G401 (cell line): ENCODE measurements at regions not wholly inside any gene's neighbourhood (a gene's known extent, or its start where the extent isn't known, plus 50 kb on each side); places are given as distances from the start of the nearest gene placed in this dataset.
"Not testable (repeated sequence)": the region's sequence is repeated elsewhere in the genome, so short reads cannot be mapped to it uniquely, and the experiment has no call there.

ENCODE experiments used
- DNase-seq: peaks from one replicate; pipeline ENCODE4 v3.0.0-alpha.2; 2015; ENCODE audit warnings: low spot score
- in situ Hi-C: cut with HindIII; loops from 2 replicates; pipeline ENCODE4 v1.10.0; 2016; ENCODE audit warnings: low sequenced_read_pairs, mixed read lengths

DNA sequence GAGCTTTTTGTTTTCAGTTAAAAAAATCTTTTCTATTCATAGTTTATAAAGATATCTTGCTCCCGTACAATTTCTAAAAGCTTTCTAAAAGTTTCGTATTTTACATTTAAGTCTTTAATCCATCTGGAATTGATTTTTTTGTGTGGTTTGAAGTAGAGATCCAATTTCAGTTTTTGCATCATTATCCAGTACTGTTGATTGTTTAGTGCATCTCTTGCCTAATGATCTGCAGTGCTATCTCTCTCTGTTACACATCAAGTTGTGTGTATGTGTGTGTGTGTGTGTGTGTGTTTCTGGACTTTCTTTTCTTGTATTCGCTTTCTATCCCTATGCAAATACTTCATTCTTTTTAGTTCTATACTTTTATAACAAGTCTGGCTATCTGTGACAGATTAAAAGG, 605.8 kb upstream of the DPPA4 start:
- DNase-seq: no peak
- in situ Hi-C loops: no loop called here

DNA sequence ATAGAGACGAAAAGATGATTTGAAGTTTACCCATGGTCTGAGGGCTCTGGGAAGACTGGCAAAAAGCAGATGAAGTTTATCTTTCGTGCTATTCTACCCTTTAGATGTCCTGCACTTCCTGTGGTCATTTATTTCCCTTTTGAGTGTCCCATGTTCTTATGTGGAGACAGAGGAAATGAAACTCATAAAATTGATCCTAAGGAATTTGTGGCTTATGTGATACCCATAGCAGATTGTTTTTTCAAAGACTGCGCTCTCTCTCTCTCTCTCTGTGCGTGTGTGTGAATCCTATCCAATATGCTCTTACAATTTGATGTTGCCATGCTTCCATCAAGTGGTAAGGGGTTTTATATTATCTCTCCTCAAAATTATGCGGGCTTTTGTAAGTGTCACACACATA, 607.5 kb upstream of the DPPA4 start:
- in situ Hi-C loops: no loop called here
- DNase-seq: no peak

DNA sequence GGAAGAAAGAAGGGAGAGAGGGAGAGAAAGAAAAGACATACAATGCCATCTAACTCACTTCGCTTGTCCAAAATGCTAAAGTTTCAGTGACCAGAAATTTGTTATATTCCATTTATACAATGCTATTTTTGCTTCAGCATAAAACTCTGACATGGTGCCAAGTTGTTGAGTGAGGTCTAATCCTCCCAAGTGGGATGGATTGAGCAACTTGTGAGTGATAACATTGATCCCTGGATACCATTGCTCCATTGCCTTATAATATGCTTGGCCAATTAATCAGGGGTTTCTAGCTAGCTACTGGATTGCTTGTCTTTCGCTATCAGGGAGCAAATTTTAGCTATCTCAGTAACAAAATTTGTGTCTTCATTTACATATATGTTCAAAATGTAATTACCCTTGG, 615.6 kb upstream of the DPPA4 start:
- no peak for DNase-seq
- in situ Hi-C loops: no loop called here

DNA sequence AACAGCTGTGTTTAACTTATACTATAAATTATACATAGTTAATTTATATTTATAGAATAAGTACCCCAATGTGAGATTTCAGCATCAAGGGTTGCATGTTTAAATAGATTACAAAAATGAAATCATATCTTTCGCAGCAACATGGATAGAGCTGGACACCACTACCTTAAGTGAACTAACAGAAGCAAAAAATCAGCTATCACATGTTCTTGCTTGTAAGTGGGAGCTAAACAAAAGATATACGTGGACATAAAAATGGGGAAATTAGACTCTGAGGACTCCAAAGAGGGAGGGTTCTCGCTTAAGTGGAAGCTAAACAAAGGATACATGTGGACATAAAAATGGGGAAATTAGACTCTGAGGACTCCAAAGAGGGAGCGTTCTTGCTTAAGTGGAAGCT, 626.5 kb upstream of the DPPA4 start:
- in situ Hi-C loops: no loop called here

DNA sequence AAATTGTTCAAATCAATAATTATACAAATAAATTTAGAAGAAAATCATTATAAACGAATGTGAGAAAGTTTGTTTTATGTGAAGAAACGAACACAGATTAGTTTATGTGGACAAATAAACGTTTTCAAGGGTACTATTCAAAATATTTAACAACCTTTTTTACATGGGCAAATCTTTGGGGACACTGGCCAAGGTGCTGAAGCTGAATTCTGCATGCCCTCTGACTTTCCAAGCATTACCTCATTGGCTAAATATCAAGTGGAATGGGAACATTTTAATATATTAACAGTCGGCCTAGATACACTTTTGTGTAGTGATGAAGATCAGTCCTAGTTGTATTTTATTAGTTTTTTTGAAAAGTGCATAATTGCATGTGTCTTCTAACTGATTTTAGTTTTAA, 636.4 kb upstream of the DPPA4 start:
- in situ Hi-C loops: no loop called here
- DNase-seq: no peak

More for the DNA sequence above, 626.5 kb upstream of the DPPA4 start:
- DNase-seq: no peak

DNA sequence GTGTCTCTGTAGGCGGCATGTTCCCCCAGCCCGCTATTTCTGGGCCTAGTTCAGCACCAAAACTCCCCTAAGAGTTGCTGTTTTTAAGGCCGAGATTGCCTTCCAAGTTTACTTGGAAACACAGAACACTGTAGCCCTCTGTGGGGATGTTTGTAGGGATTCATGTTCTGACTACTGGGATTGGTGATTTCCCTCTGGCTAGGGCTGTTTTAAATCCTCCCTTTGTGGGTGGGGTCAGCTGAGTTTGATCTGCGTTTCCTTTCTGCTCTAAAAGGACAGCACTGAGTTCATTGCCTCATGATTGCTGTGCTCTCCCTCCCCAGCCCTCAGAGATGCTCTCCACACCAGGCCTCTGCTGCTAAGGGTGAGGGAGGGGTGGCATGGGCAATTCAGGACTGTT, 640.6 kb upstream of the DPPA4 start:
- in situ Hi-C loops: no loop called here
- no peak for DNase-seq

DNA sequence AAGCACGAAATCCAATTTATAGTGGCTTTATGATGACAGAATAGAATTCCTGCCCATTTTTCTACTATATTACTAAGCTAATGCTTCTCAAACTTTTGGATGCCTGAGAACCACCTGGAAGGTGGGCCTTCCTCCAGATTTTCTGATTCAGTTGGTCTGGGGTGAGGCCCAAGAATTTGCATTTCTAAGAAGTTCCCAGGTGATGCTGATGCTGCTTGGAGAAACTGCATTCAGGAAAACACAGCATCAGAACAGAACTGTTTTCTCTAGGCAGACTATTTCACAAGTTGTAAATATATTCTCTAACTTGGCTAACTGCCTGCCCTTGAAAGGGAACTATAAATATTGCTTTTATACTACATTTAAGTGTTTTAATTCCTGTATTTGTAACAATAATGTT, 644.9 kb upstream of the DPPA4 start:
- in situ Hi-C loops: no loop called here
- DNase-seq: no peak

DNA sequence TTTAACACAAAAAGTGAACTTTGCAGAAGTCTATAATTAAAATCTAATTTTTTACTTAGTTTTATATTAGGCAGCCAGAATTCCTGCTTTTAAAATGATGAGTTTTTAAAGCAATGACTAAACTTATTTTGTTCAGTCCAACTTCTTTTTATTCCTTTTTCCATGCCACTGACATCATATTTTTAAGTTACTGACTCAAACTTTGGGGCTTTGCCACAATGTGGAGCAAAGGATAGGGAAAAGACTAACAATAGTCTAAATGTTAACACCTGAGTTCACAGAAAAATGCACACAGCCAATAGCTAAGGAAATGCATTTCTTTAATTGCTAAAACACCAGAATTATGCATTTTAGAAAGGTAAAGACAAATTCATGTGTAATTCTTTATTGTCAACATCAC, 647.6 kb upstream of the DPPA4 start:
- no peak for DNase-seq
- in situ Hi-C loops: no loop called here

DNA sequence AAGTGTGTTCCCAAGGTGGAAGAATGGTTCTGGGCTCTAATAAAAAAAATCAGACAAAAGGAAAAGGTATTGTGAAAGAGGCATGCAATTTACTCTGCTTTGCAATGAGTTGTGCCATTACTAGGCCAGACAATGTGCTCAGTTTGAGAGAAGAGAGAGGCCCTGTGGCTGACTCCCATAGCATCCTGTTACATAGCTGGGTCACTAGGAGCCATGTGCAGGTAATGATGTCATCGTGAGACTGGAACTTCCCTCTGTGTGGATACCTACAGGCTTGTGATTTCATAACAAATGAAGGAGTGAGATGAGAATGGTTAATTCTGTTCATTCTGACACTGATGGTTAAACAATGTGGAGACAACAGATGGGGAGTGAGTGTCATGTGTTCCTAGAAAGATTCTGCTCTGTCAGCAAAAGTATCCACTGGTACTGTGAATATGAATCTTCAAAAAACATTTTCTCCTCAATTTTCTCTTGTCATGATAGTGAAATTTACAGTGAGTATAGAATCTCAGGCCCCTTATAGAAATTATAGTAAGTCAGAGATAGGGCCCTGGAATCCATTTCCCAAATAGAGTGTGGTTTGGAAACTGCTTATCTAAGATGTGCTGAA, 648.7 kb upstream of the DPPA4 start:
- in situ Hi-C loops: no loop called here
- no peak for DNase-seq

DNA sequence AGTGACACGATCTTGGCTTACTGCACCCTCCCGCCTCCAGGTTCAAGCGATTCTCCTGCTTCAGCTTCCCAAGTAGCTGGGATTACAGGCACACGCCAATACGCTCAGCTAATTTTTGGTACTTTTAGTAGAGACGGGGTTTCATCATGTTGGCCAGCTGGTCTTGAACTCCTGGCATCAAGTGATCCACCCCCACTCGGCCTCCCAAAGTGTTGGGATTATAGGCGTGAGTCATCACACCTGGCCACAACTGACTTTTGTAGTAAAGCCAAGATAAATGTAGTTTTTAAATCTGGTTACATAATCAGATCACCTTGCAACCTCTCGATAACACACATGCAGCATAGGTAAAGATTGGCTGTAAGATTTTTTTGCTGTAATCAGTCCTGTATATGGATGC, 657.5 kb upstream of the DPPA4 start:
- no peak for DNase-seq
- in situ Hi-C loops: no loop called here

DNA sequence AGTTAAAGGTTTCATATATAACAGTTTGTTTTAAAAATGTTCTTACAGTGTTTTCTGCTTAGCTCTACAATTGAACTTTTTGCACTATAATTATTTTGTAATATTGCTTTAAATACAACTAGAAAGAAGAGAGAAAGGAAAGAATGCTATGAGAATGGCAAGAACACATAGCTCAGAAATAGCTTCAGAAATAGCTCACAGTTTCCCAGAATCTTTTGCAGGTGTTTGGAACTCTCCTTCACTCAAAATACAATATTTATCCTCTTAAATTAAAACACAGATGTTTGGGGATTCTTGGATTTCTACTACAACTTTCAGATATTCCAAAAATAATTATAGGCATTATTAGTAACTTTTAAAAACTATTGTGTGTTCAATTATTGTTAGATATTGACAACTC, 658.0 kb upstream of the DPPA4 start:
- in situ Hi-C loops: no loop called here
- no peak for DNase-seq

DNA sequence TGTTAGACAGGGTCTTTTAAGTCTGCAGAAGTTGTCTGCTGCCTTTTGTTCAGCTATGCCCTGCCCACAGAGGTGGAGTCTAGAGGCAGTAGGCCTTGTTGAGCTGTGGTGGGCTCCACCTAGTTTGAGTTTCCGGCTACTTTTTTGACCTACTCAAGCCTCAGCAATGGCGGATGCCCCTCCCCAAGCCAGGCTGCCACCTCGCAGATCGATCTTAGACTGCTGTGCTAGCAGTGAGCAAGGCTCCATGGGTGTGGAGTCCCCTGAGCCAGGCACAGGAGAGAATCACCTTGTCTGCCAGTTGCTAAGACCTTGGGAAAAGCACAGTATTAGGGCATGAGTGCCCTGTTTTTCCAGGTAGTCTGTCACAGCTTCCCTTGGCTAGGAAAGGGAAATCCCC, 664.6 kb upstream of the DPPA4 start:
- in situ Hi-C loops: not testable (repeated sequence)

DNA sequence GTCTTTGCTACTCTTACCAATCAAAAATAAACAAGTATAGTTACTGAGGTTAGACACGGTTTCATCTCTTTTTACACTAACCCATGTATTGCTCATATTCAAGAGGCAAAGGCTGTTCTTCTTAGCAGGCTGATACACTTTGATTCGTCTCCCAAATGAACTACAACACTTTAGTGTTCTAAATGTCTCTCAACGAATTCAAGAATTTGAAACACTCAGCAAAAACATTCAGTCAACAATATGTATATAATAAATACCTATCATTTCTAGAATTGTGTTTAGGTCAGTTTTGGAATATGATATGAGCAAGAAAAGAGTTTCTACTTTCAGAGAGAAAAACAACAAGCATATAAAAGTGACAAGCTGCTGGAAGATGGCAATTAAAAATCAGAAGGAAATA, 669.6 kb upstream of the DPPA4 start:
- in situ Hi-C loops: no loop called here
- DNase-seq: no peak

More for the DNA sequence above, 664.6 kb upstream of the DPPA4 start:
- not testable (repeated sequence) for DNase-seq

DNA sequence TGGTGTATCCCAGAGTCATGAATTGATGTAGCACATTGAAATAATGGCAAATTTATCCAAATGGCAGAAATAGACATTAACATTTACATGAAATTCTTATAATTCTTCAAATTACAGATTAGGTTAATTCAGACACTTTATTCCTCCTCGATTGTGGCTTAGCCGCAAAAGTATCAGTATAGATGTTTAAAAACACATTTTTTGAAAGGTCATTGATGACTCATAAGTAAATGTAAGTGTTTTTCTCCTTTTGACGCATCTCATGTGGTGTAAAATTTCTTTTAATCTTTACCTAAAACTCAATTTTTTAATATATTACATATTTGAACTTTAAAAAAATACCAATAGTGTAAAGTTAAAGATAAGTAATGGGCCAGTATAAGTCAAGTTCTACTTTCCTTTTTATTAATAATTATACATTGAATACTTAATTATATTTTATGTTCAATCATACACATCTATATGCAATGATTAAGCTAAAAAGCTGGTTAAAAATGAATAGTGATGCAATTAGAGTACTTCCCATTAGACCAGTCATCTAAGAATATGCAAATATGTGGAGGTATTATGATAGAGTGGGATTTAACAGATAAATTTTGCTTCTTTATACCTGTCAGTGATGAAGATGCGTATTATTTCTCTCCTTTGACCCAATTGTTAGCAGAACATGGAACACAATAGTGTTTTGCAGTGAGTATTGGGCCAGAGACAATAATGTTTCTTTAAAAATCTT, 678.1 kb upstream of the DPPA4 start:
- no peak for DNase-seq
- in situ Hi-C loops: no loop called here

DNA sequence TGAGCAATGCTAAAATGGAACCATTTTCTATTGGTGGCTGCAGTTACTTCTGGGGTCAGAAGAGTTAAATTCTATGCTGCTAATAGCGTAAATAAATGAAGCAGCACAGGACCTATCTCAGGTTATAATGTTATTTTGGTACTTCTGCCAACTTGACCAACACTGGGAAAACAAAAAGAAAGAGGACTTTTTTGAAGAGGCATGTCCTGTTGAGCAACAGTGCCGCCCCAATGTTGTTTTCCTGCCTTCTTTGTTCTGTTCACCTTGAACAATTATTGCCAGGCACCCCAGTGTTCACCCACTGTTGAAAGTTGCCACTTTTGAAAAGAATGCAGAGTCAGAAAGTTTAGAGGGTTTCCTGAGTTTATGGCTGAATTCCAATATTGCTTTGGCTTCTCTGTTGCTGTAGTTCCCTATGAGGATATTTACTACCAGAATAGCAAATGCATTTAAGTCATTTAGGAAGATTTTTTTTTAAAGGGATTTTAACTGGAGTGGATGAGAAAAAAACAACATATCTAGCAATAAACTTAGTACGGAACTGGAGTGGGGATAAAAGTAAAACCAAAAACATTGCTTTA, 679.0 kb upstream of the DPPA4 start:
- in situ Hi-C loops: no loop called here

DNA sequence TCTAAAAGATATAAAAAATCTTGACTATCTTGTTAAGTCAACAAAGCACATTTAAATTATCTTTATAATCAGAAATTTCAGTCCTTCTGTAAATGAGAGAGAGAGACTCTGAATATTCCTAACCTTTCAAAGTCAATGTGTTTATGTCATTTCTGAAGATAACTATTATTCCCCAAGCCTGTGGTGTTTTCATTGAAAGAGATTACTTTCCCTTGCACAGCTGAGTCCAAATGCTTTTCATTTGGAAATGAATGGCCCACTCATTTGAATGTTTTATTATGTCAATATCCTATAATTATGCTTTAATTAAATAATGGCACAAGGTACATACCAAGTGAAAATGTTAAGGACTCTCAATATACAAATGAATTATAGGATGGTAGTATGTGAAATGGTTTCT, 680.0 kb upstream of the DPPA4 start:
- in situ Hi-C loops: no loop called here
- DNase-seq: no peak

More for the DNA sequence above, 679.0 kb upstream of the DPPA4 start:
- no peak for DNase-seq

DNA sequence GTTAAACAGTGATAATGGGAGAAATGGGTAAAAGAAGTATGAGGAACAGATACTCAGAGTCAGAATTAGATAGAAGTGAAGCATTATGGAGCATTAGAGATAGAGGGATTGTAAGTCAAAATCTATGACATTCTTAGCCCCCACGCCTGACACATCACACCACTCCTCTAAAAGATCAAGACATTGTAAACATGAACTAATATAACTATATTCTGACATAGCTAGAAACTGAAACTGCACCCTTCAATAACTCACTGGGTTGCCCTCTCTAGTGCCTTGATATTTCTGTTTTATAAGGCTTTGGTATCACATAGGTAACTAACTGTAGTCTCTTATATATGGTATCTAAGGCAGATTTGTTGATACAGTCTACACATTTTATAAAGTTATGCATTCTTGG, 684.3 kb upstream of the DPPA4 start:
- DNase-seq: no peak
- in situ Hi-C loops: no loop called here

DNA sequence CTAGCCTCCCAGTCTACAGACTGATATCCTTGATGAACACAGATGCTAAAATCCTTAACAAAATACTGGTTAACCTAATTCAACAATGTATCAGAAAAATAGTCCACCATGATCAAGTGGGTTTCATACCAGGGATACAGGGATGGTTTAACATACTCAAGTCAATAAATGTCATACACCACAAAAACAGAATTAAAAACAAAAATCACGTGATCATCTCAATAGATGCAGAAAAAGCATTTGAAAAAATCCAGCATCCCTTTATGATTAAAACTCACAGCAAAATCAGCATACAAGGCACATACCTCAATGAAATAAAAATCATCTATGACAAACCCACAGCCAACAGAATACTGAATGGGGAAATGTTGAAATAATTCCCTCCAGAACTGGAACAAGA, 685.7 kb upstream of the DPPA4 start:
- in situ Hi-C loops, DNase-seq: not testable (repeated sequence)

DNA sequence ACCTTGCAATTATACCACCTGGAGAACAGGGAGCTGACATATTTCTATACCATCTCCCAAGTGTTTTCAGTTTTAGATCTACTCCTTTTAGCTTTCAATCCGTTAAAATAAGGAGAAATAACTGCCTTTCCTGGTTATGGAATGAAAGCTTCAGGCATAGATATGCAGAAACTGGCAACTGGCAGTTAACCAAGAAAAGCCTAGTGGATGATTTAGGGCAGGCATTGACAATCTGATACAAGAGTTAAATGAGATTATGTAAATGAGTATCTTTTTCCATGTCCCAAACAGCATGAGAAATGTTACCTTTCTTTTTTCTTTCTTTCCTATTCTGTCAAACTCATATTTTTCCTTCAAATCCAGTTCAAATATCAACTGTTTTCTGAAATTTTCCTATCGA, 689.1 kb upstream of the DPPA4 start:
- no peak for DNase-seq
- in situ Hi-C loops: no loop called here

DNA sequence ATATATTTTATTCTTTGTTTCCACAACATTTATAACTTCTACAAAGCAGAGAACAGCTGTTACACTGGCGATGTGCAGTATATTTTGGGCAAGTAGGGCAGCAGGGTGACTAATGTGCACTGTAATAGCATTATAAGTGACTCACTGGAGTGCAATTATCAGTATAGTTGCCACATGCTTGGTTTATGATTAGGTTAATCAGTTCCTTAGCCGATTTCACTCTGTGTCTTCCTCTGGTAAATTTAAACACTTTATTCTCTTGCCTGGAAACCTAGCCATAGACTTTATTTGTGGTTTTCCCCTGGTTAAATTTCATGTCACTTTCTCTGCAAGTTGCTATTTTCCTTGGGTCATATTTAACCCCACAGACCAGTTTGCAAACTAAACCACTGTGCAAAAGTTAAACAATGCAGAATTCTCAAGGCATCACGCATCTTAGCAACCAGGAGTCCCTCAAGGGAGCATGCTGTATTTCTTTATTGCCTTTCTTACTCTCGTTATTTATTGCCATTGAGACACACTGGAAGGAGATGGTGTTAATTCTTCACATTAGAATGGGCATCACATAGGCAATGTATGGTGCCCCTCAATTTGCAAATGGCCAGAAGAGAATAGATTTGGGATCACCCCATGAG, 690.2 kb upstream of the DPPA4 start:
- in situ Hi-C loops: no loop called here
- DNase-seq: no peak
